Peyer's patch (tissue), 4 donors: ENCODE measurements at regions not wholly inside any gene's neighbourhood (a gene's known extent, or its start where the extent isn't known, plus 50 kb on each side); places are given as distances from the start of the nearest gene placed in this dataset.

Experiments
- DNase-seq, 3 donors: peaks; one replicate each; pipeline ENCODE4 v3.0.0-alpha.2; 2017 to 2019
- H3K27ac ChIP-seq, 4 donors: fragments of 200-600 bp; sonication (generic); one replicate each; pipeline ENCODE4 v1.5.1; 2016 to 2019
- H3K27me3 ChIP-seq, 2 donors: fragments of 200-600 bp; sonication (generic); one replicate each; pipeline ENCODE4 v1.5.1; 2019
- H3K36me3 ChIP-seq, 3 donors: fragments of 200-600 bp; sonication (generic); one replicate each; pipeline ENCODE4 v1.5.1; 2016 to 2019
- H3K4me1 ChIP-seq, 4 donors: fragments of 200-600 bp; sonication (generic); one replicate each; pipeline ENCODE4 v1.5.1; 2016 to 2019
- H3K4me3 ChIP-seq, 4 donors: fragments of 200-600 bp; sonication (generic); 1 replicate in 3 of 4; 2 replicates in 1 of 4; pipeline ENCODE4 v1.5.1; 2016 to 2019; ENCODE audit warnings: mild to moderate bottlenecking in 1 of 4
- H3K9me3 ChIP-seq, 4 donors: fragments of 200-600 bp; sonication (generic); one replicate each; pipeline ENCODE4 v1.5.1; 2016 to 2019; ENCODE audit warnings: mild to moderate bottlenecking in 1 of 4
- CTCF ChIP-seq, 6 experiments: fragments of 450-650 bp in 4 of 6; fragments of 200-600 bp in 2 of 6; sonication (generic) in 1 of 6; IDR thresholded peaks; one replicate each; pipeline ENCODE4 v1.5.1; 2017 to 2019; ENCODE audit warnings: antibody characterized with exemption in 6 of 6, mild to moderate bottlenecking in 3 of 6, moderate library complexity in 1 of 6
- POLR2A ChIP-seq, 2 donors: fragments of 450-650 bp; IDR thresholded peaks; one replicate each; pipeline ENCODE4 v1.5.1; 2017; ENCODE audit warnings: antibody characterized with exemption in 2 of 2, mild to moderate bottlenecking in 2 of 2, moderate library complexity in 2 of 2

- Histone ChIP-seq H3K9me3 (no peaks in the 10 kb centered on the region), H3K4me3 (no peak overlapping the region), H3K27ac (no peak overlapping the region), H3K36me3 (no peaks in the 10 kb centered on the region), H3K4me1 (no peaks in the 10 kb centered on the region), H3K27me3 (no peaks in the 10 kb centered on the region)
- no peak for DNase-seq
- TF ChIP-seq POLR2A (IDR thresholded peaks at IDR 0.05): no peak
- TF ChIP-seq CTCF (IDR thresholded peaks at IDR 0.05): no peak
These were observed 136.8 kb upstream of the MGMT start for GRCh38 chr10:129330211-129330610.

GRCh38 chr10:129331207-129331838 is 135.7 kb upstream of the MGMT start:
- Histone ChIP-seq H3K27ac (no peak overlapping the region), H3K9me3 (no peaks in the 10 kb centered on the region), H3K27me3 (no peaks in the 10 kb centered on the region), H3K36me3 (no peaks in the 10 kb centered on the region), H3K4me1 (no peaks in the 10 kb centered on the region), H3K4me3 (no peak overlapping the region)
- TF ChIP-seq CTCF (IDR thresholded peaks at IDR 0.05) (no peak), POLR2A (IDR thresholded peaks at IDR 0.05) (no peak)
- DNase-seq: no peak

- no peak for DNase-seq
- Histone ChIP-seq H3K36me3 (no peaks in the 10 kb centered on the region), H3K4me3 (no peak overlapping the region), H3K9me3 (no peaks in the 10 kb centered on the region), H3K4me1 (no peaks in the 10 kb centered on the region), H3K27ac (no peak overlapping the region), H3K27me3 (no peaks in the 10 kb centered on the region)
- TF ChIP-seq CTCF (IDR thresholded peaks at IDR 0.05) (no peak), POLR2A (IDR thresholded peaks at IDR 0.05) (no peak)
These were observed 135.2 kb upstream of the MGMT start for GRCh38 chr10:129331839-129332220.

- Histone ChIP-seq H3K27ac (no peak overlapping the region), H3K27me3 (no peaks in the 10 kb centered on the region), H3K36me3 (no peaks in the 10 kb centered on the region), H3K4me1 (no peaks in the 10 kb centered on the region), H3K4me3 (no peak overlapping the region), H3K9me3 (no peaks in the 10 kb centered on the region)
- TF ChIP-seq POLR2A (IDR thresholded peaks at IDR 0.05) (no peak), CTCF (IDR thresholded peaks at IDR 0.05) (peak in 1 of 6 experiments; percentile 10)
- no peak for DNase-seq
These were observed 134.6 kb upstream of the MGMT start for GRCh38 chr10:129332476-129332875.

GRCh38 chr10:129333706-129334105 is 133.3 kb upstream of the MGMT start:
- H3K36me3 ChIP-seq: no peaks in the 10 kb centered on the region
- no peaks in the 10 kb centered on the region for H3K4me1 ChIP-seq
- no peak overlapping the region for H3K4me3 ChIP-seq
- TF ChIP-seq POLR2A (IDR thresholded peaks at IDR 0.05) (no peak), CTCF (IDR thresholded peaks at IDR 0.05) (no peak)
- H3K9me3 ChIP-seq: no peaks in the 10 kb centered on the region
- DNase-seq: no peak
- no peaks in the 10 kb centered on the region for H3K27me3 ChIP-seq
- H3K27ac ChIP-seq: no peak overlapping the region

GRCh38 chr10:129334266-129334665 is 132.8 kb upstream of the MGMT start:
- H3K9me3 ChIP-seq: no peaks in the 10 kb centered on the region
- TF ChIP-seq CTCF (IDR thresholded peaks at IDR 0.05): no peak
- TF ChIP-seq POLR2A (IDR thresholded peaks at IDR 0.05): no peak
- H3K36me3 ChIP-seq: no peaks in the 10 kb centered on the region
- H3K4me3 ChIP-seq: no peak overlapping the region
- no peaks in the 10 kb centered on the region for H3K27me3 ChIP-seq
- DNase-seq: no peak
- no peak overlapping the region for H3K27ac ChIP-seq
- no peaks in the 10 kb centered on the region for H3K4me1 ChIP-seq
